H1 (cell line): ENCODE measurements at regions not wholly inside any gene's neighbourhood (a gene's known extent, or its start where the extent isn't known, plus 50 kb on each side); places are given as distances from the start of the nearest gene placed in this dataset.

ENCODE experiments used
- CTCF ChIA-PET: fragments of 300-600 bp; sonication (Branson Sonifier 250); formaldehyde crosslinking; loops from one replicate; lab custom pipeline; 2021; ENCODE audit not compliant: partially characterized antibody; lab: Charles Lee
- POLR2A ChIA-PET: fragments of 300-600 bp; sonication (Branson Sonifier 250); formaldehyde crosslinking; loops from one replicate; lab custom pipeline; 2021; ENCODE audit warnings: inconsistent platforms; ENCODE audit not compliant: partially characterized antibody; lab: Charles Lee
- DNase-seq, 2 experiments: peaks; one replicate each; pipeline versions ENCODE4 v3.0.0 to v3.0.0-alpha.2; 2010 to 2022; ENCODE audit warnings: low spot score in 2 of 2, low read depth in 1 of 2, mixed read lengths in 1 of 2
- FAIRE-seq: peaks from 2 replicates; lab custom pipeline; 2011; peaks lifted over from hg19 to GRCh38; lab: Jason Lieb, UNC
- H2AFZ ChIP-seq: 2 replicates; pipeline ENCODE4 v1.8.1; 2012; ENCODE audit warnings: low read length, inconsistent platforms
- H2AK5ac ChIP-seq: 2 replicates; pipeline ENCODE4 v1.6.1; 2013; ENCODE audit warnings: low read depth, low read length
- H2BK120ac ChIP-seq: replicated peaks from 2 replicates; pipeline ENCODE3; 2013; ENCODE audit warnings: low read depth, low read length, inconsistent platforms
- H2BK12ac ChIP-seq: 2 replicates; pipeline ENCODE4 v1.6.1; 2013; ENCODE audit warnings: low read depth, low read length
- H2BK15ac ChIP-seq: 2 replicates; pipeline ENCODE4 v1.6.1; 2013; ENCODE audit warnings: low read length
- H2BK20ac ChIP-seq: 2 replicates; pipeline ENCODE4 v1.6.1; 2013; ENCODE audit warnings: low read length
- H2BK5ac ChIP-seq: 2 replicates; pipeline ENCODE4 v1.6.1; 2013; ENCODE audit warnings: low read depth, low read length
- H3K14ac ChIP-seq: 2 replicates; pipeline ENCODE4 v1.6.1; 2013; ENCODE audit warnings: inconsistent platforms; ENCODE audit not compliant: insufficient read length
- H3K18ac ChIP-seq: 2 replicates; pipeline ENCODE4 v1.6.1; 2013; ENCODE audit warnings: low read length; ENCODE audit errors: extremely low read depth
- H3K23ac ChIP-seq: 2 replicates; pipeline ENCODE4 v1.6.1; 2013; ENCODE audit warnings: inconsistent platforms; ENCODE audit not compliant: insufficient read length
- H3K23me2 ChIP-seq: 2 replicates; pipeline ENCODE4 v1.6.1; 2013; ENCODE audit warnings: low read depth, low read length
- H3K27ac ChIP-seq: 2 replicates; pipeline ENCODE4 v1.6.1; 2011; ENCODE audit warnings: low read depth, low read length, inconsistent platforms
- H3K27me3 ChIP-seq, 4 experiments: replicated peaks in 1 of 4; 1 replicate in 1 of 4; 2 replicates in 3 of 4; pipeline versions ENCODE4 v1.6.1 to v1.8.1; 2011 to 2013; ENCODE audit warnings: low read length in 3 of 4, mild to moderate bottlenecking in 3 of 4, inconsistent platforms in 2 of 4, mixed read lengths in 2 of 4, moderate library complexity in 1 of 4; ENCODE audit not compliant: control insufficient read depth in 3 of 4, insufficient read depth in 3 of 4; ENCODE audit errors: extremely low read depth in 1 of 4
- H3K36me3 ChIP-seq, 4 experiments: 2 replicates each; pipeline versions ENCODE4 v1.6.1 to v1.8.1; 2011 to 2013; ENCODE audit warnings: mild to moderate bottlenecking in 4 of 4, low read length in 3 of 4, moderate library complexity in 2 of 4, control low read depth in 1 of 4, inconsistent platforms in 1 of 4; ENCODE audit not compliant: insufficient read depth in 4 of 4, control insufficient read depth in 2 of 4
- H3K4ac ChIP-seq: replicated peaks from 2 replicates; pipeline ENCODE3; 2013; ENCODE audit warnings: low read length, low read depth, mixed read lengths, inconsistent platforms; ENCODE audit not compliant: insufficient read length
- H3K4me1 ChIP-seq, 4 experiments: replicated peaks in 1 of 4; 1 replicate in 1 of 4; 2 replicates in 3 of 4; pipeline versions ENCODE4 v1.6.1 to v1.8.1; 2011 to 2013; ENCODE audit warnings: low read length in 3 of 4, inconsistent platforms in 2 of 4, mixed read lengths in 1 of 4; ENCODE audit not compliant: insufficient read depth in 4 of 4, control insufficient read depth in 3 of 4
- H3K4me2 ChIP-seq, 2 experiments: 2 replicates each; pipeline versions ENCODE4 v1.6.1 to v1.8.1; 2011 to 2013; ENCODE audit warnings: low read depth in 2 of 2, low read length in 2 of 2, control low read depth in 1 of 2, inconsistent platforms in 1 of 2, mild to moderate bottlenecking in 1 of 2; ENCODE audit not compliant: insufficient read depth in 1 of 2
- H3K4me3 ChIP-seq, 4 experiments: fragments of 200-600, 300-600 bp in 1 of 4; sonication (generic), shearing (Covaris generic), sonication (Bioruptor Twin) in 1 of 4; 2 replicates each; pipeline versions ENCODE4 v1.5.1 to v1.8.1; 2011 to 2016; ENCODE audit warnings: low read length in 4 of 4, low read depth in 3 of 4, control low read depth in 2 of 4, inconsistent platforms in 2 of 4, mild to moderate bottlenecking in 2 of 4, mixed read lengths in 1 of 4, moderate library complexity in 1 of 4; ENCODE audit not compliant: insufficient read depth in 2 of 4; ENCODE audit errors: extremely low read depth in 1 of 4
- H3K56ac ChIP-seq: replicated peaks from 2 replicates; pipeline ENCODE3; 2013; ENCODE audit warnings: low read depth, mild to moderate bottlenecking, mixed read lengths, low read length, inconsistent platforms; ENCODE audit not compliant: insufficient read length
- H3K79me1 ChIP-seq: 2 replicates; pipeline ENCODE4 v1.6.1; 2013; ENCODE audit warnings: low read depth, low read length, control low read depth
- H3K79me2 ChIP-seq, 2 experiments: 2 replicates each; pipeline versions ENCODE4 v1.6.1 to v1.8.1; 2012 to 2013; ENCODE audit warnings: low read length in 2 of 2, mild to moderate bottlenecking in 2 of 2, inconsistent platforms in 1 of 2; ENCODE audit not compliant: insufficient read depth in 2 of 2, control insufficient read depth in 1 of 2
- H3K9ac ChIP-seq, 4 experiments: replicated peaks in 1 of 4; 1 replicate in 1 of 4; 2 replicates in 3 of 4; pipeline versions ENCODE4 v1.6.1 to v1.8.1; 2011 to 2013; ENCODE audit warnings: low read depth in 3 of 4, low read length in 3 of 4, control low read depth in 2 of 4, mild to moderate bottlenecking in 2 of 4, moderate library complexity in 2 of 4, inconsistent platforms in 1 of 4; ENCODE audit errors: extremely low read depth in 1 of 4
- H3K9me3 ChIP-seq, 2 experiments: 2 replicates each; pipeline versions ENCODE4 v1.6.1 to v1.8.1; 2012 to 2013; ENCODE audit warnings: mild to moderate bottlenecking in 2 of 2, moderate library complexity in 2 of 2, control low read depth in 1 of 2, inconsistent platforms in 1 of 2, low read depth in 1 of 2, low read length in 1 of 2, mixed read lengths in 1 of 2; ENCODE audit not compliant: insufficient read depth in 2 of 2
- H4K20me1 ChIP-seq, 2 experiments: replicated peaks in 1 of 2; 2 replicates each; pipeline versions ENCODE3 to v1.8.1; 2011 to 2013; ENCODE audit warnings: inconsistent platforms in 2 of 2, low read length in 2 of 2, mild to moderate bottlenecking in 1 of 2; ENCODE audit not compliant: insufficient read depth in 2 of 2, control insufficient read depth in 1 of 2
- H4K5ac ChIP-seq: 2 replicates; pipeline ENCODE4 v1.6.1; 2013; ENCODE audit warnings: low read length, low read depth, mixed read lengths, inconsistent platforms; ENCODE audit not compliant: insufficient read length
- H4K8ac ChIP-seq: 2 replicates; pipeline ENCODE4 v1.8.0; 2013; ENCODE audit warnings: mild to moderate bottlenecking, moderate library complexity, low read length, inconsistent platforms; ENCODE audit not compliant: insufficient read depth; ENCODE audit errors: extremely low read depth
- H4K91ac ChIP-seq: replicated peaks from 2 replicates; pipeline ENCODE3; 2013; ENCODE audit warnings: low read length, mixed read lengths, inconsistent platforms; ENCODE audit not compliant: insufficient read length
- BACH1 ChIP-seq: IDR thresholded peaks from 2 replicates; pipeline ENCODE4 v1.6.1; 2012; ENCODE audit warnings: low read length, improper control_type of control experiment
- BCL11A ChIP-seq, 2 experiments: IDR thresholded peaks; one replicate each; pipeline ENCODE4 v1.6.1; 2011; ENCODE audit warnings: low read depth in 2 of 2, low read length in 2 of 2, mild to moderate bottlenecking in 2 of 2
- CEBPB ChIP-seq: IDR thresholded peaks from 2 replicates; pipeline ENCODE4 v1.6.1; 2012; ENCODE audit warnings: low read depth, low read length
- EGR1 ChIP-seq: IDR thresholded peaks from 2 replicates; pipeline ENCODE4 v1.6.1; 2011; ENCODE audit warnings: low read depth, low read length, borderline replicate concordance
- GABPA ChIP-seq: IDR thresholded peaks from 2 replicates; pipeline ENCODE4 v1.6.1; 2011; ENCODE audit warnings: mild to moderate bottlenecking, low read length, moderate library complexity, borderline replicate concordance; ENCODE audit not compliant: insufficient read depth
- HDAC2 ChIP-seq, 2 experiments: fragments of 300-600 bp in 1 of 2; sonication (generic) in 1 of 2; IDR thresholded peaks; 2 replicates each; pipeline ENCODE4 v1.6.1; 2011 to 2012; ENCODE audit warnings: low read depth in 2 of 2, low read length in 2 of 2, mild to moderate bottlenecking in 2 of 2, moderate library complexity in 2 of 2, borderline replicate concordance in 1 of 2, inconsistent platforms in 1 of 2
- KDM5A ChIP-seq: fragments of 200-600 bp; IDR thresholded peaks from 2 replicates; pipeline ENCODE4 v1.7.1; 2012; ENCODE audit warnings: mild to moderate bottlenecking, low read length, inconsistent platforms, mixed read lengths
- POLR2AphosphoS5 ChIP-seq: IDR thresholded peaks from 2 replicates; pipeline ENCODE4 v1.6.1; 2011; ENCODE audit warnings: low read depth, low read length
- SIN3A ChIP-seq, 2 experiments: IDR thresholded peaks in 1 of 2; conservative IDR thresholded peaks in 1 of 2; 2 replicates each; pipeline ENCODE4 v1.6.1; 2011 to 2012; ENCODE audit warnings: low read length in 2 of 2, improper control_type of control experiment in 1 of 2, low read depth in 1 of 2, mild to moderate bottlenecking in 1 of 2
- SRF ChIP-seq: IDR thresholded peaks from 2 replicates; pipeline ENCODE4 v1.6.1; 2011; ENCODE audit warnings: mild to moderate bottlenecking, low read depth, low read length, moderate library complexity
- SUZ12 ChIP-seq: fragments of 200-600 bp; sonication (generic); IDR thresholded peaks from 2 replicates; pipeline ENCODE4 v1.6.1; 2012; ENCODE audit warnings: mild to moderate bottlenecking, inconsistent platforms, low read length, moderate library complexity, mixed read lengths
- TEAD4 ChIP-seq: IDR thresholded peaks from 2 replicates; pipeline ENCODE4 v1.6.1; 2012; ENCODE audit warnings: low read depth, low read length, inconsistent platforms, mixed read lengths
- YY1 ChIP-seq: IDR thresholded peaks from 2 replicates; pipeline ENCODE4 v1.6.1; 2011; ENCODE audit warnings: low read depth, mild to moderate bottlenecking, low read length
- ZNF274 ChIP-seq: IDR thresholded peaks from 2 replicates; pipeline ENCODE4 v1.7.0; 2012; ENCODE audit warnings: low read length, borderline replicate concordance; ENCODE audit errors: extremely low read depth
- WGBS, 2 experiments: shearing (Covaris generic) in 1 of 2; methylation state at CpG; one replicate each; pipeline versions ENCODE4 v1.1.6 to v1.1.7; 2013 to 2015; ENCODE audit warnings: low lambda C conversion rate in 2 of 2, mixed read lengths in 2 of 2, inconsistent platforms in 1 of 2, low coverage in 1 of 2, missing lambda C conversion rate in 1 of 2; ENCODE audit not compliant: insufficient replicate concordance in 2 of 2, insufficient coverage in 1 of 2, insufficient read length in 1 of 2; ENCODE audit errors: extremely low coverage in 1 of 2, missing lambda C conversion rate in 1 of 2; 5-methylcytosine and 5-hydroxymethylcytosine counted together
- TF ChIP-seq, protein P1 (sequence below): IDR thresholded peaks from 2 replicates; pipeline ENCODE4 v1.6.1; 2011; ENCODE audit warnings: low read length, improper control_type of control experiment

GRCh38 chr3:181772166-181772565 is 60.4 kb downstream of the SOX2 start:
- POLR2A ChIA-PET: no interaction called here
- Histone ChIP-seq H3K56ac (no peak overlapping the region), H3K36me3 (no peaks in the 10 kb centered on the region), H4K20me1 (no peaks in the 10 kb centered on the region), H4K8ac (no peak overlapping the region), H3K18ac (no peak overlapping the region), H2BK120ac (no peak overlapping the region), H3K23ac (no peak overlapping the region), H3K9me3 (no peaks in the 10 kb centered on the region), H4K91ac (no peak overlapping the region), H3K4me2 (no peak overlapping the region), H3K14ac (no peak overlapping the region), H2AK5ac (no peak overlapping the region), H3K4me1 (no peaks in the 10 kb centered on the region), H4K5ac (no peak overlapping the region), H2BK20ac (no peak overlapping the region), H3K79me1 (no peaks in the 10 kb centered on the region), H3K27ac (no peak overlapping the region), H2AFZ (no peak overlapping the region), H3K4ac (no peak overlapping the region), H3K4me3 (no peak overlapping the region), H3K9ac (no peak overlapping the region), H3K23me2 (no peaks in the 10 kb centered on the region), H2BK12ac (no peak overlapping the region), H2BK15ac (no peak overlapping the region), H3K79me2 (no peaks in the 10 kb centered on the region), H2BK5ac (no peak overlapping the region), H3K27me3 (no peaks in the 10 kb centered on the region)
- WGBS, 2 experiments: 89% methylated on average over 2 of the region's 2 CpGs; no CpG with 5 or more reads in 1 of the 2 experiments
- DNase-seq: no peak
- no peak for FAIRE-seq
- CTCF ChIA-PET: interaction anchor here (0.6 to 1.7 kb wide), 3 partner anchors 10 to 13 kb away, joined by 3 to 6 read pairs (median 3); no protein-coding TSS in a partner anchor
- TF ChIP-seq EGR1 (no peak), KDM5A (no peak), BACH1 (no peak), GABPA (no peak), TEAD4 (no peak), ZNF274 (no peak), SUZ12 (no peak), YY1 (no peak), HDAC2 (IDR thresholded peaks at IDR 0.05; ENCODE audit: borderline replicate concordance in 1 of 2, low read depth in 2 of 2, low read length in 2 of 2) (no peak), SIN3A (conservative IDR thresholded peaks at IDR 0.05 in 1 of 2, IDR thresholded peaks at IDR 0.05 in 1 of 2; ENCODE audit: low read depth in 1 of 2, low read length in 2 of 2) (no peak), CEBPB (no peak), BCL11A (IDR thresholded peaks at IDR 0.05; ENCODE audit: low read depth in 2 of 2, low read length in 2 of 2) (no peak), SRF (no peak), POLR2AphosphoS5 (no peak)
- TF ChIP-seq, protein P1, sequence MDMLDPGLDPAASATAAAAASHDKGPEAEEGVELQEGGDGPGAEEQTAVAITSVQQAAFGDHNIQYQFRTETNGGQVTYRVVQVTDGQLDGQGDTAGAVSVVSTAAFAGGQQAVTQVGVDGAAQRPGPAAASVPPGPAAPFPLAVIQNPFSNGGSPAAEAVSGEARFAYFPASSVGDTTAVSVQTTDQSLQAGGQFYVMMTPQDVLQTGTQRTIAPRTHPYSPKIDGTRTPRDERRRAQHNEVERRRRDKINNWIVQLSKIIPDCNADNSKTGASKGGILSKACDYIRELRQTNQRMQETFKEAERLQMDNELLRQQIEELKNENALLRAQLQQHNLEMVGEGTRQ: no peak
